HL-60 (cell line): ENCODE measurements at regions not wholly inside any gene's neighbourhood (a gene's known extent, or its start where the extent isn't known, plus 50 kb on each side); places are given as distances from the start of the nearest gene placed in this dataset.

Source experiments
- CTCF ChIP-seq: IDR thresholded peaks from one replicate; pipeline ENCODE4 v1.5.1; 2011; ENCODE audit warnings: low read length, control low read depth, inconsistent platforms; ENCODE audit not compliant: insufficient read depth
- POLR2AphosphoS5 ChIP-seq: IDR thresholded peaks from 2 replicates; pipeline ENCODE4 v1.6.1; 2012; ENCODE audit warnings: low read depth
- REST ChIP-seq: IDR thresholded peaks from 2 replicates; pipeline ENCODE4 v1.6.1; 2012; ENCODE audit warnings: low read depth; ENCODE audit not compliant: insufficient replicate concordance
- SPI1 ChIP-seq: IDR thresholded peaks from 2 replicates; pipeline ENCODE4 v1.6.1; 2012; ENCODE audit warnings: low read depth, mild to moderate bottlenecking, borderline replicate concordance

GRCh38 chr7:84336766-84337165, 142.2 kb upstream of the SEMA3A start:
- no peak for TF ChIP-seq CTCF
- no peak for TF ChIP-seq REST
- no peak for TF ChIP-seq POLR2AphosphoS5
- no peak for TF ChIP-seq SPI1
